ENCODE measurements at regions not wholly inside any gene's neighbourhood (a gene's known extent, or its start where the extent isn't known, plus 50 kb on each side); places are given as distances from the start of the nearest gene placed in this dataset.

GRCh38 chr13:88376760-88377388 is 705.7 kb downstream of the SLITRK5 start:
- no peak for TF ChIP-seq EP300 (IDR thresholded peaks at IDR 0.05; ENCODE audit: low read depth)
- TF ChIP-seq CTCF (IDR thresholded peaks at IDR 0.05), result no peak
